ENCODE measurements at regions not wholly inside any gene's neighbourhood (a gene's known extent, or its start where the extent isn't known, plus 50 kb on each side); places are given as distances from the start of the nearest gene placed in this dataset.

DNA sequence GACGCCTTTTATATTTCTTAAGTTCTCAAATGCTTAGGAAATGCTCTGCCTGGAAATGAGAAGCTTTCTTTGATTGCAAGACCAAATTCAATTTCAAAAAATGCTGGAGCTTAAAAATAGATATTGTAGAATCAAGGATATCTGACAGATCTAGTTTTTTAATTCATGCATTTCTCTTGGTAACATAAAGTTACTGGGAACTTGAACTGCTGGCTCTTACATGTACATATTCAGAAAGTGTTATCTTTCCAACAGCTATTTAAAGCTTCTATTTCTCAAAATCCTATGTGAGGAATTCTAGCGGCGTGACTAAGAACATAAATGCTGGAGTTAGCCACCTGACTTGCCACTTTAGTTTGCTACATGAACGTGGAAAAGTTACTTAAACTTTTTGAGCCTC, 109.3 kb downstream of the C3orf38 start:
- TF ChIP-seq, protein P1, sequence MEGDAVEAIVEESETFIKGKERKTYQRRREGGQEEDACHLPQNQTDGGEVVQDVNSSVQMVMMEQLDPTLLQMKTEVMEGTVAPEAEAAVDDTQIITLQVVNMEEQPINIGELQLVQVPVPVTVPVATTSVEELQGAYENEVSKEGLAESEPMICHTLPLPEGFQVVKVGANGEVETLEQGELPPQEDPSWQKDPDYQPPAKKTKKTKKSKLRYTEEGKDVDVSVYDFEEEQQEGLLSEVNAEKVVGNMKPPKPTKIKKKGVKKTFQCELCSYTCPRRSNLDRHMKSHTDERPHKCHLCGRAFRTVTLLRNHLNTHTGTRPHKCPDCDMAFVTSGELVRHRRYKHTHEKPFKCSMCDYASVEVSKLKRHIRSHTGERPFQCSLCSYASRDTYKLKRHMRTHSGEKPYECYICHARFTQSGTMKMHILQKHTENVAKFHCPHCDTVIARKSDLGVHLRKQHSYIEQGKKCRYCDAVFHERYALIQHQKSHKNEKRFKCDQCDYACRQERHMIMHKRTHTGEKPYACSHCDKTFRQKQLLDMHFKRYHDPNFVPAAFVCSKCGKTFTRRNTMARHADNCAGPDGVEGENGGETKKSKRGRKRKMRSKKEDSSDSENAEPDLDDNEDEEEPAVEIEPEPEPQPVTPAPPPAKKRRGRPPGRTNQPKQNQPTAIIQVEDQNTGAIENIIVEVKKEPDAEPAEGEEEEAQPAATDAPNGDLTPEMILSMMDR (IDR thresholded peaks at IDR 0.05; ENCODE audit: low read depth, low read length), result no peak
- TF ChIP-seq EZH2phosphoT487 (IDR thresholded peaks at IDR 0.05; ENCODE audit: low read depth), result no peak

All from OCI-LY3 (cell line).